Choroid plexus epithelial cell (primary cell): ENCODE measurements at regions not wholly inside any gene's neighbourhood (a gene's known extent, or its start where the extent isn't known, plus 50 kb on each side); places are given as distances from the start of the nearest gene placed in this dataset.

Experiments
- DNase-seq: peaks from one replicate; pipeline ENCODE4 v3.0.0-alpha.2; 2010; ENCODE audit warnings: low read depth
- H3K4me3 ChIP-seq: 2 replicates; pipeline ENCODE4 v1.5.1; 2011; ENCODE audit warnings: low read depth, mild to moderate bottlenecking, control low read depth, low read length, moderate library complexity
- TF ChIP-seq, protein P1 (sequence below): conservative IDR thresholded peaks from 2 replicates; pipeline ENCODE4 v1.5.1; 2011; ENCODE audit warnings: low read depth, mild to moderate bottlenecking, control low read depth, inconsistent platforms, low read length, moderate library complexity

GRCh38 chr1:79599257-79599656 lies 592.7 kb upstream of the ADGRL4 start:
- no peak overlapping the region for H3K4me3 ChIP-seq
- no peak for DNase-seq
- TF ChIP-seq, protein P1, sequence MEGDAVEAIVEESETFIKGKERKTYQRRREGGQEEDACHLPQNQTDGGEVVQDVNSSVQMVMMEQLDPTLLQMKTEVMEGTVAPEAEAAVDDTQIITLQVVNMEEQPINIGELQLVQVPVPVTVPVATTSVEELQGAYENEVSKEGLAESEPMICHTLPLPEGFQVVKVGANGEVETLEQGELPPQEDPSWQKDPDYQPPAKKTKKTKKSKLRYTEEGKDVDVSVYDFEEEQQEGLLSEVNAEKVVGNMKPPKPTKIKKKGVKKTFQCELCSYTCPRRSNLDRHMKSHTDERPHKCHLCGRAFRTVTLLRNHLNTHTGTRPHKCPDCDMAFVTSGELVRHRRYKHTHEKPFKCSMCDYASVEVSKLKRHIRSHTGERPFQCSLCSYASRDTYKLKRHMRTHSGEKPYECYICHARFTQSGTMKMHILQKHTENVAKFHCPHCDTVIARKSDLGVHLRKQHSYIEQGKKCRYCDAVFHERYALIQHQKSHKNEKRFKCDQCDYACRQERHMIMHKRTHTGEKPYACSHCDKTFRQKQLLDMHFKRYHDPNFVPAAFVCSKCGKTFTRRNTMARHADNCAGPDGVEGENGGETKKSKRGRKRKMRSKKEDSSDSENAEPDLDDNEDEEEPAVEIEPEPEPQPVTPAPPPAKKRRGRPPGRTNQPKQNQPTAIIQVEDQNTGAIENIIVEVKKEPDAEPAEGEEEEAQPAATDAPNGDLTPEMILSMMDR = no peak

GRCh38 chr1:79595931-79596330 lies 589.4 kb upstream of the ADGRL4 start:
- H3K4me3 ChIP-seq = no peak overlapping the region
- TF ChIP-seq, protein P1 = no peak
- no peak for DNase-seq

GRCh38 chr1:79594121-79594698 lies 587.7 kb upstream of the ADGRL4 start:
- TF ChIP-seq, protein P1 = no peak

GRCh38 chr1:79592707-79593106 lies 586.2 kb upstream of the ADGRL4 start:
- H3K4me3 ChIP-seq = no peak overlapping the region
- TF ChIP-seq, protein P1 = no peak
- DNase-seq = no peak

More at GRCh38 chr1:79594121-79594698, 587.7 kb upstream of the ADGRL4 start:
- no peak overlapping the region for H3K4me3 ChIP-seq
- no peak for DNase-seq

DNA sequence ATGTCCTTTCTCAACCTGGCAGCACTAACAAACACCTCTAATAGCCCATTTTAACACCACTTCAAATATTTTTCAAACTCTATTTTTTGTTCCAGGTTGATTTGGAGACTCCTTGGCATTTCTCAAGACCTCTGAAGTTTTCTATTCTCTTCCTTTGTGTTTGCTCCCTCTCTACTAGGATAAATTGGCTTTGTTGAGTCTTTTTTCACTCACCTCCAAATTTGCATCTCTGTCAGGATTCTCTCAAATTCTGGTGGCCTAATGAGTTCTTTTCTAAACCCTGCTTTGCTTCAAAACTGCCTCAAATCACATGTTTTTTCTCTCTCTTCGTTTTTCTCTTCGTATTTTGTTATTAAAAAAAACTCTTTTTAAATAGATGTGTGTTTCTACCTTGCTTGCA lies 582.2 kb upstream of the ADGRL4 start:
- H3K4me3 ChIP-seq = no peak overlapping the region
- no peak for DNase-seq
- TF ChIP-seq, protein P1 = no peak

DNA sequence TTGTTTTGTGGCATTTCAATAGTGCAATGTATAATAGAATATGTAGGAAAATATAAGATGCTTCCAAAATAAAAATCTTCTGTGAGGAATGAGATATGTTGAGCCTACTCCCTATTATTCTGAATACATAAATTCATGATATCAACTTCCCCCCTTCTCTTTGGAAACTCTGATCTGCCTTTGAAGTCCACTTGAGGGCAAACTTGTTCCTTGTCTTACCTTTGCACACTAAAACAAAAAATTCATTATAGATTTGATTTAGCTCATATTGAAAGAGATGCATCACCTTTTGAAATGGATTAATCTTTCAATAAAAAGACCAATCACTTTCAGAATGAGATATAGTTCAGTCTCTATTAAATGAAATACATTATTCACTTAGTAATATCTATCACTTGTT lies 580.7 kb upstream of the ADGRL4 start:
- no peak for DNase-seq
- TF ChIP-seq, protein P1 = no peak
- no peak overlapping the region for H3K4me3 ChIP-seq

DNA sequence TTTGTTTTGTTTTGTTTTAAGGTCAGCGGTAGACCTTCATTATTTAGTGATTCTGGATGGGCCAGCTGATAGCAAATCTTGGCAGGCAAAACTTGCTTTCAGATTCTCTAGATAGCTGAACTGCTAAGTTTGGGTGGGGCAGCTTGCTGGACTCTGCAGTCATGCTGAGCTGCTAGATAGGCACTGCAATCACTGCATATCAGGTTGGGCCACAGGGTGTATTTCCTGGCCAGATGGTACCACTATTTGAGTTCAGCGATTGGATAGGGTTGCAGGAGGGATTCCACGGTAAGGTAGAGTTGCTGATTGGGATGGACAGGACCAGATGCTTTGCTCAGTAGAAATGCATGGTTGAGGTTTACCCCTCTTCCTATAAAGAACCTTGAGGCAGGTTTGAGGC lies 579.3 kb upstream of the ADGRL4 start:
- no peak for DNase-seq
- TF ChIP-seq, protein P1 = no peak
- H3K4me3 ChIP-seq = no peak overlapping the region
